ENCODE measurements at regions not wholly inside any gene's neighbourhood (a gene's known extent, or its start where the extent isn't known, plus 50 kb on each side); places are given as distances from the start of the nearest gene placed in this dataset.

DNA sequence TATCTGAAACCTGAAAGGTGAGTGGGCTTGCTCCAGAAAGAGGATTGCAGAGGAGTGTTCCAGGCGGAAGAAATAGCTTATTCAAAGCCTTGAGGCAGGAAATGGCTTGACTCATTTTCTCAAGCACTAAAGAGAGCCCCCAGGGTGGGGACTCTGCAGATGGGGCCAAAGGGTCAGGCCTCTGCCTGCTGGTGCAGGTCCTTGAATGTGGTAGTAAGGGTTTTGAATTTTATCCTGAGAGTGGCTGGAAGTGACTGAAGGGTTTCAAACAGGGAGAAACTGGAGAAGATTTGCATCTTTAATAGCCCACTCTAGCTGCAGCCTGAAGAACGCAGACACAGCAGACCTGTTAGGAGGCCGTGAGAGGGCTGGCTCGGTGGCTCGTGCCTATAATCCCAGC, 144.4 kb downstream of the CCT6B start:
- no peak for ATAC-seq
- TF ChIP-seq, protein P1, sequence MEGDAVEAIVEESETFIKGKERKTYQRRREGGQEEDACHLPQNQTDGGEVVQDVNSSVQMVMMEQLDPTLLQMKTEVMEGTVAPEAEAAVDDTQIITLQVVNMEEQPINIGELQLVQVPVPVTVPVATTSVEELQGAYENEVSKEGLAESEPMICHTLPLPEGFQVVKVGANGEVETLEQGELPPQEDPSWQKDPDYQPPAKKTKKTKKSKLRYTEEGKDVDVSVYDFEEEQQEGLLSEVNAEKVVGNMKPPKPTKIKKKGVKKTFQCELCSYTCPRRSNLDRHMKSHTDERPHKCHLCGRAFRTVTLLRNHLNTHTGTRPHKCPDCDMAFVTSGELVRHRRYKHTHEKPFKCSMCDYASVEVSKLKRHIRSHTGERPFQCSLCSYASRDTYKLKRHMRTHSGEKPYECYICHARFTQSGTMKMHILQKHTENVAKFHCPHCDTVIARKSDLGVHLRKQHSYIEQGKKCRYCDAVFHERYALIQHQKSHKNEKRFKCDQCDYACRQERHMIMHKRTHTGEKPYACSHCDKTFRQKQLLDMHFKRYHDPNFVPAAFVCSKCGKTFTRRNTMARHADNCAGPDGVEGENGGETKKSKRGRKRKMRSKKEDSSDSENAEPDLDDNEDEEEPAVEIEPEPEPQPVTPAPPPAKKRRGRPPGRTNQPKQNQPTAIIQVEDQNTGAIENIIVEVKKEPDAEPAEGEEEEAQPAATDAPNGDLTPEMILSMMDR (IDR thresholded peaks at IDR 0.05), result no peak
- intact Hi-C loops (cut with micrococcal nuclease), result no loop called here
- Mint-ChIP-seq H3K36me3 (ENCODE audit: low read depth) (no peaks in the 10 kb centered on the region), H3K9me3 (no peaks in the 10 kb centered on the region), H3K4me1 (ENCODE audit: low read depth) (no peaks in the 10 kb centered on the region), H3K27ac (no peak overlapping the region), H3K27me3 (peaks cover 4% of the 10 kb centered on the region), H3K4me3 (no peak overlapping the region)
- POLR2A ChIA-PET, result no interaction called here
- CTCF ChIA-PET, result no interaction called here
- DNase-seq, result no peak

DNA sequence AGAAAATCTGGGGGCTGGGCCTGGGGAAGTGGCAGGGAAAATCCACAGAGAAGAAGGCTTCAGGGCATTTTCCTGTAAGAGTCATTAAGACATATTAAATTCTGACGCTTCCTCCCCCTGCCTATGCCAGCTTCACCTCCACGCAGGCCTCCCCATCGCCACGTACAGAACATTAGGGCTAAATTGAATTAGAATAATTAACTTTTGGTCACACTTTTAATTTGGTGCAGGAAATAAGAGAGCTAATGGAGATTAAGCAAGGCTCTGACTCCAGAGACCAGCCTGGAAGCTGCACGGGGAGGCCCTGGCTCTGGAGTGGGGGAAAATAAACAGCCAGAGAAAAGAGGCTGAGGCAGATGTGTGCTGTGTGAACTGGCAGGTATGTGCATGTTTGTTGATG, 148.0 kb downstream of the CCT6B start:
- Mint-ChIP-seq H3K27me3 (no peaks in the 10 kb centered on the region), H3K36me3 (ENCODE audit: low read depth) (no peaks in the 10 kb centered on the region), H3K4me1 (ENCODE audit: low read depth) (no peaks in the 10 kb centered on the region), H3K4me3 (no peak overlapping the region), H3K27ac (no peak overlapping the region), H3K9me3 (no peaks in the 10 kb centered on the region)
- CTCF ChIA-PET, result no interaction called here
- POLR2A ChIA-PET, result no interaction called here
- TF ChIP-seq, protein P1 (IDR thresholded peaks at IDR 0.05), result no peak
- DNase-seq, result no peak
- ATAC-seq, result no peak
- intact Hi-C loops (cut with micrococcal nuclease), result no loop called here

GRCh38 chr17:34811561-34811960, 149.7 kb downstream of the CCT6B start:
- Mint-ChIP-seq H3K27me3 (peaks cover 3% of the 10 kb centered on the region), H3K4me1 (ENCODE audit: low read depth) (no peaks in the 10 kb centered on the region), H3K4me3 (no peak overlapping the region), H3K36me3 (ENCODE audit: low read depth) (no peaks in the 10 kb centered on the region), H3K27ac (no peak overlapping the region), H3K9me3 (no peaks in the 10 kb centered on the region)
- TF ChIP-seq, protein P1 (IDR thresholded peaks at IDR 0.05), result no peak
- ChIA-PET CTCF (no interaction called here), POLR2A (no interaction called here)
- no peak for DNase-seq
- intact Hi-C loops (cut with micrococcal nuclease), result no loop called here
- ATAC-seq, result no peak

DNA sequence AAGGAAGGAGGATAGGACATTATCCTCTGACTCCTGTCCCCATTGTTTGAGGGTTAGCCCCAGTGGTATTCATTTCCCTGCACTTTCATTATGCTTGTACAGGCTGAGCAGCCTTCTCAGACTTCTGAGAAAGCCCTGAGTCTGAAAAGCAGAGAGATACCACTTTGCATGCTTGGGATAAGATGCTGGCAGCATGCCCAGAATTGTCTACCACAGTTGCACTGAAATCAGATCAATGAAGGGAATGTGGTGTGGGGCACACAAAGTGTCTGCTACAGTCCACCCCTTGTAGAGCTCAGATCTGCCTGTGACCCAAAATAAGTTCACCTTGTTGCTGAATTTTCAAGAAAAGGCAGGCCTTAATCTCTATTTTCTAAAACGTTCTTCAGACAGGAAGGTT, 160.6 kb downstream of the CCT6B start:
- intact Hi-C loops (cut with micrococcal nuclease), result no loop called here
- Mint-ChIP-seq H3K4me3 (no peak overlapping the region), H3K4me1 (ENCODE audit: low read depth) (no peaks in the 10 kb centered on the region), H3K9me3 (no peaks in the 10 kb centered on the region), H3K36me3 (ENCODE audit: low read depth) (no peaks in the 10 kb centered on the region), H3K27ac (no peak overlapping the region), H3K27me3 (peaks cover 8% of the 10 kb centered on the region)
- TF ChIP-seq, protein P1 (IDR thresholded peaks at IDR 0.05), result no peak
- ChIA-PET POLR2A (no interaction called here), CTCF (no interaction called here)
- ATAC-seq (no peak), DNase-seq (no peak)

DNA sequence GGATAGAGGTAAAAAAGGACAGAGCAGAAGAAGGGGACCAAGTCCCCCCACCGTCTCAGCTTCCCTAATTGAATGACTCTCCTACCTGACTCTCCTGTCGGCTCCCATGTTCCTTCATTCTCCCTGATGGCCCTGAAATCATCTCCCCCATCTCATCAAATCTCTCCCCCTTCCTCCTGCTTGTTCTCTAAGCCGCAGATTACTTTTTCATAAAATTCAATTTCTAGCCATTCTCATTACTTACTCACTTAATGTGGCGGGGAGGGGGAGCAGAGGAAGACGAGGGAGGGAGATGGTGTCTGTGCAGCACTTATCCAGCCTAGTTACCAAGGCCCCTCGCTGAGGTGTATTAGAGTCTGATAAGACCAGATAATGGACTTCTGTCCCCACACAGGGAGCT, 161.5 kb downstream of the CCT6B start:
- ChIA-PET CTCF (no interaction called here), POLR2A (no interaction called here)
- H3K4me1 Mint-ChIP-seq (ENCODE audit: low read depth), result no peaks in the 10 kb centered on the region
- DNase-seq (no peak), ATAC-seq (no peak)
- TF ChIP-seq, protein P1 (IDR thresholded peaks at IDR 0.05), result no peak
- intact Hi-C loops (cut with micrococcal nuclease), result no loop called here
- no peaks in the 10 kb centered on the region for H3K36me3 Mint-ChIP-seq (ENCODE audit: low read depth)
- H3K9me3 Mint-ChIP-seq, result no peaks in the 10 kb centered on the region
- H3K4me3 Mint-ChIP-seq, result no peak overlapping the region
- peaks cover 6% of the 10 kb centered on the region for H3K27me3 Mint-ChIP-seq
- no peak overlapping the region for H3K27ac Mint-ChIP-seq
